Activated CD8-positive, alpha-beta memory T cell treated with anti-CD3 and anti-CD28 coated beads, Interleukin-2, amount 10 ng/mL, durations not matched to agents 7 days and 5 days (primary cell): ENCODE measurements at regions not wholly inside any gene's neighbourhood (a gene's known extent, or its start where the extent isn't known, plus 50 kb on each side); places are given as distances from the start of the nearest gene placed in this dataset.

Source experiments
- ATAC-seq: fragments of 150-1000 bp; cut with Tn5 transposase; one replicate; pipeline ENCODE4 v1.10.0; 2021; ENCODE audit warnings: moderate library complexity
- CTCF ChIA-PET: fragments of 350-600 bp; sonication (Branson Sonifier 250); formaldehyde crosslinking; loops from one replicate; lab custom pipeline; 2021; ENCODE audit warnings: antibody characterized with exemption; lab: Charles Lee
- DNase-seq: peaks from one replicate; pipeline ENCODE4 v3.0.0-alpha.2; 2020
- H3K27ac Mint-ChIP-seq: one replicate; pipeline ENCODE4 v1.8.0; 2021; ENCODE audit warnings: mild to moderate bottlenecking, mixed read lengths
- H3K27me3 Mint-ChIP-seq: one replicate; pipeline ENCODE4 v1.8.0; 2021; ENCODE audit warnings: mixed read lengths
- H3K36me3 Mint-ChIP-seq: one replicate; pipeline ENCODE4 v1.8.0; 2021; ENCODE audit warnings: mild to moderate bottlenecking, mixed read lengths
- H3K4me1 Mint-ChIP-seq: one replicate; pipeline ENCODE4 v1.8.0; 2021; ENCODE audit warnings: mixed read lengths
- H3K4me3 Mint-ChIP-seq: one replicate; pipeline ENCODE4 v1.8.0; 2021; ENCODE audit warnings: mild to moderate bottlenecking, moderate library complexity, mixed read lengths
- H3K9me3 Mint-ChIP-seq: one replicate; pipeline ENCODE4 v1.8.0; 2022; ENCODE audit warnings: low read depth, mixed read lengths

GRCh38 chr17:33517746-33518145 lies 224.7 kb upstream of the ASIC2 start:
- Mint-ChIP-seq H3K9me3 (no peaks in the 10 kb centered on the region), H3K36me3 (no peaks in the 10 kb centered on the region), H3K27me3 (peaks cover 11% of the 10 kb centered on the region), H3K4me3 (no peak overlapping the region), H3K4me1 (peaks cover 2% of the 10 kb centered on the region), H3K27ac (no peak overlapping the region)
- CTCF ChIA-PET, result interaction anchor here (1.3 kb wide), 1 partner anchor 157 kb away, joined by 3 read pairs; no protein-coding TSS in a partner anchor
- DNase-seq, result no peak
- ATAC-seq, result no peak

GRCh38 chr17:33519692-33520091 lies 226.6 kb upstream of the ASIC2 start:
- DNase-seq, result no peak

GRCh38 chr17:33520426-33521330 lies 227.6 kb upstream of the ASIC2 start:
- Mint-ChIP-seq H3K4me1 (no peaks in the 10 kb centered on the region), H3K36me3 (no peaks in the 10 kb centered on the region), H3K27me3 (peaks cover 7% of the 10 kb centered on the region), H3K27ac (no peak overlapping the region), H3K9me3 (no peaks in the 10 kb centered on the region), H3K4me3 (no peak overlapping the region)
- DNase-seq (peak; percentile 49), ATAC-seq (no peak)
- CTCF ChIA-PET, result interaction anchor here (0.6 to 1.8 kb wide), 5 partner anchors 8 to 1224 kb away, joined by 3 to 9 read pairs (median 6); no protein-coding TSS in a partner anchor

More at GRCh38 chr17:33519692-33520091, 226.6 kb upstream of the ASIC2 start:
- CTCF ChIA-PET, result interaction anchor here (0.7 to 1.8 kb wide), 4 partner anchors 9 to 232 kb away, joined by 3 to 9 read pairs (median 6); no protein-coding TSS in a partner anchor
- ATAC-seq, result no peak
- no peak overlapping the region for H3K4me3 Mint-ChIP-seq
- H3K9me3 Mint-ChIP-seq, result no peaks in the 10 kb centered on the region
- H3K4me1 Mint-ChIP-seq, result no peaks in the 10 kb centered on the region
- H3K27me3 Mint-ChIP-seq, result peaks cover 7% of the 10 kb centered on the region
- no peaks in the 10 kb centered on the region for H3K36me3 Mint-ChIP-seq
- no peak overlapping the region for H3K27ac Mint-ChIP-seq

- H3K27me3 Mint-ChIP-seq, result peaks cover 7% of the 10 kb centered on the region
Observed at GRCh38 chr17:33521784-33522183, 228.7 kb upstream of the ASIC2 start.

GRCh38 chr17:33522623-33523022 lies 229.5 kb upstream of the ASIC2 start:
- H3K27ac Mint-ChIP-seq, result no peak overlapping the region
- peaks cover under 1% of the 10 kb centered on the region for H3K9me3 Mint-ChIP-seq
- ATAC-seq, result no peak
- DNase-seq, result no peak
- no peaks in the 10 kb centered on the region for H3K36me3 Mint-ChIP-seq
- CTCF ChIA-PET, result interaction anchor here (1.2 kb wide), 1 partner anchor 9 kb away, joined by 3 read pairs; no protein-coding TSS in a partner anchor
- H3K4me1 Mint-ChIP-seq, result no peaks in the 10 kb centered on the region
- peaks cover 7% of the 10 kb centered on the region for H3K27me3 Mint-ChIP-seq
- no peak overlapping the region for H3K4me3 Mint-ChIP-seq

More at GRCh38 chr17:33521784-33522183, 228.7 kb upstream of the ASIC2 start:
- no peaks in the 10 kb centered on the region for H3K4me1 Mint-ChIP-seq
- no peaks in the 10 kb centered on the region for H3K9me3 Mint-ChIP-seq
- CTCF ChIA-PET, result interaction anchor here (1.2 kb wide), 1 partner anchor 8 kb away, joined by 3 read pairs; no protein-coding TSS in a partner anchor
- H3K4me3 Mint-ChIP-seq, result no peak overlapping the region
- no peaks in the 10 kb centered on the region for H3K36me3 Mint-ChIP-seq
- DNase-seq (no peak), ATAC-seq (no peak)
- no peak overlapping the region for H3K27ac Mint-ChIP-seq

GRCh38 chr17:33523577-33523981 lies 230.5 kb upstream of the ASIC2 start:
- DNase-seq, result no peak
- CTCF ChIA-PET, result no interaction called here
- Mint-ChIP-seq H3K4me1 (no peaks in the 10 kb centered on the region), H3K27ac (no peak overlapping the region), H3K9me3 (peaks cover 2% of the 10 kb centered on the region), H3K36me3 (no peaks in the 10 kb centered on the region), H3K4me3 (no peak overlapping the region), H3K27me3 (peaks cover 7% of the 10 kb centered on the region)
- no peak for ATAC-seq

- Mint-ChIP-seq H3K4me3 (no peak overlapping the region), H3K36me3 (no peaks in the 10 kb centered on the region), H3K27ac (no peak overlapping the region), H3K4me1 (no peaks in the 10 kb centered on the region), H3K9me3 (peaks cover 2% of the 10 kb centered on the region), H3K27me3 (peaks cover 4% of the 10 kb centered on the region)
- ATAC-seq, result no peak
- no peak for DNase-seq
- CTCF ChIA-PET, result no interaction called here
Observed at GRCh38 chr17:33525186-33525585, 232.1 kb upstream of the ASIC2 start.

GRCh38 chr17:33526717-33527116 lies 233.6 kb upstream of the ASIC2 start:
- H3K36me3 Mint-ChIP-seq, result no peaks in the 10 kb centered on the region
- CTCF ChIA-PET, result no interaction called here

GRCh38 chr17:33527290-33527689 lies 234.2 kb upstream of the ASIC2 start:
- Mint-ChIP-seq H3K36me3 (no peaks in the 10 kb centered on the region), H3K4me1 (no peaks in the 10 kb centered on the region), H3K27me3 (no peaks in the 10 kb centered on the region), H3K27ac (no peak overlapping the region), H3K4me3 (no peak overlapping the region), H3K9me3 (peaks cover 2% of the 10 kb centered on the region)
- no peak for ATAC-seq
- DNase-seq, result no peak
- CTCF ChIA-PET, result no interaction called here

More at GRCh38 chr17:33526717-33527116, 233.6 kb upstream of the ASIC2 start:
- Mint-ChIP-seq H3K4me3 (no peak overlapping the region), H3K27me3 (no peaks in the 10 kb centered on the region), H3K4me1 (no peaks in the 10 kb centered on the region), H3K9me3 (peaks cover 2% of the 10 kb centered on the region), H3K27ac (no peak overlapping the region)
- no peak for ATAC-seq
- no peak for DNase-seq

GRCh38 chr17:33528846-33529245 lies 235.8 kb upstream of the ASIC2 start:
- Mint-ChIP-seq H3K9me3 (peaks cover 2% of the 10 kb centered on the region), H3K36me3 (no peaks in the 10 kb centered on the region), H3K4me1 (no peaks in the 10 kb centered on the region), H3K4me3 (no peak overlapping the region), H3K27me3 (no peaks in the 10 kb centered on the region), H3K27ac (no peak overlapping the region)
- no peak for DNase-seq
- CTCF ChIA-PET, result interaction anchor here (1.8 kb wide), 1 partner anchor 8 kb away, joined by 6 read pairs; no protein-coding TSS in a partner anchor
- no peak for ATAC-seq

- no peaks in the 10 kb centered on the region for H3K36me3 Mint-ChIP-seq
- peaks cover 2% of the 10 kb centered on the region for H3K9me3 Mint-ChIP-seq
- H3K27me3 Mint-ChIP-seq, result no peaks in the 10 kb centered on the region
- no peak for DNase-seq
- H3K4me3 Mint-ChIP-seq, result no peak overlapping the region
- ATAC-seq, result no peak
- no peak overlapping the region for H3K27ac Mint-ChIP-seq
- CTCF ChIA-PET, result interaction anchor here (1.8 kb wide), 1 partner anchor 9 kb away, joined by 6 read pairs; no protein-coding TSS in a partner anchor
- no peaks in the 10 kb centered on the region for H3K4me1 Mint-ChIP-seq
Observed at GRCh38 chr17:33529816-33530215, 236.7 kb upstream of the ASIC2 start.

GRCh38 chr17:33531311-33531710 lies 238.2 kb upstream of the ASIC2 start:
- CTCF ChIA-PET, result no interaction called here
- Mint-ChIP-seq H3K27me3 (no peaks in the 10 kb centered on the region), H3K27ac (no peak overlapping the region), H3K36me3 (no peaks in the 10 kb centered on the region), H3K9me3 (peaks cover 2% of the 10 kb centered on the region), H3K4me3 (no peak overlapping the region), H3K4me1 (no peaks in the 10 kb centered on the region)
- ATAC-seq (no peak), DNase-seq (no peak)

- no peak for ATAC-seq
- H3K4me1 Mint-ChIP-seq, result no peaks in the 10 kb centered on the region
- no peaks in the 10 kb centered on the region for H3K9me3 Mint-ChIP-seq
- H3K36me3 Mint-ChIP-seq, result no peaks in the 10 kb centered on the region
- no peak overlapping the region for H3K27ac Mint-ChIP-seq
- CTCF ChIA-PET, result no interaction called here
- no peak overlapping the region for H3K4me3 Mint-ChIP-seq
- H3K27me3 Mint-ChIP-seq, result no peaks in the 10 kb centered on the region
- no peak for DNase-seq
Observed at GRCh38 chr17:33534087-33534486, 241.0 kb upstream of the ASIC2 start.

GRCh38 chr17:33545124-33545523 lies 252.0 kb upstream of the ASIC2 start:
- DNase-seq (no peak), ATAC-seq (no peak)
- CTCF ChIA-PET, result no interaction called here
- Mint-ChIP-seq H3K36me3 (no peaks in the 10 kb centered on the region), H3K27ac (no peak overlapping the region), H3K9me3 (no peaks in the 10 kb centered on the region), H3K4me3 (no peak overlapping the region), H3K4me1 (no peaks in the 10 kb centered on the region), H3K27me3 (no peaks in the 10 kb centered on the region)
